ENCODE measurements at regions not wholly inside any gene's neighbourhood (a gene's known extent, or its start where the extent isn't known, plus 50 kb on each side); places are given as distances from the start of the nearest gene placed in this dataset.

DNA sequence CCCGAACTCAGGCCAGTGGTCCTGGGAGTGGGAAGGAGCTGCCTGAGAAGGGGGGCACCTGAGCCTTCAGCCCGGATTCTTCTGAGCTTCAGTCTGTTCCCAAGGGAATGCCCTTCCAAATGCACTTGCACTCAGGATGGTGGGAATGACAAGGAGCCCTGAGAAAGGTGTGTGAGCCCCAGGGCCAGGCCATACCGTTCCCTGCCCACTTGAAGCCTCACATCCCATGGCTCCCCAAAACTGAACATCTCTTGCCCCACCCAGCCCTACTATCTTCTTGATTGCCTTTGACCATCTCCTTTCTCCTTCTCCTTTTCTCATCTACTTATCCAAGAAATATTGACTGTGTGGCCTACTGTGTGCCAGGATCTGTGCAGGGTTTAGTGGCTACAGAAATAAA, 84.4 kb upstream of the HSPA9 start:
- TF ChIP-seq, protein P1, sequence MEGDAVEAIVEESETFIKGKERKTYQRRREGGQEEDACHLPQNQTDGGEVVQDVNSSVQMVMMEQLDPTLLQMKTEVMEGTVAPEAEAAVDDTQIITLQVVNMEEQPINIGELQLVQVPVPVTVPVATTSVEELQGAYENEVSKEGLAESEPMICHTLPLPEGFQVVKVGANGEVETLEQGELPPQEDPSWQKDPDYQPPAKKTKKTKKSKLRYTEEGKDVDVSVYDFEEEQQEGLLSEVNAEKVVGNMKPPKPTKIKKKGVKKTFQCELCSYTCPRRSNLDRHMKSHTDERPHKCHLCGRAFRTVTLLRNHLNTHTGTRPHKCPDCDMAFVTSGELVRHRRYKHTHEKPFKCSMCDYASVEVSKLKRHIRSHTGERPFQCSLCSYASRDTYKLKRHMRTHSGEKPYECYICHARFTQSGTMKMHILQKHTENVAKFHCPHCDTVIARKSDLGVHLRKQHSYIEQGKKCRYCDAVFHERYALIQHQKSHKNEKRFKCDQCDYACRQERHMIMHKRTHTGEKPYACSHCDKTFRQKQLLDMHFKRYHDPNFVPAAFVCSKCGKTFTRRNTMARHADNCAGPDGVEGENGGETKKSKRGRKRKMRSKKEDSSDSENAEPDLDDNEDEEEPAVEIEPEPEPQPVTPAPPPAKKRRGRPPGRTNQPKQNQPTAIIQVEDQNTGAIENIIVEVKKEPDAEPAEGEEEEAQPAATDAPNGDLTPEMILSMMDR (IDR thresholded peaks at IDR 0.05; ENCODE audit: low read depth, low read length) = no peak
- no peak overlapping the region for H3K4me3 ChIP-seq (ENCODE audit: low read depth, low read length)

DNA sequence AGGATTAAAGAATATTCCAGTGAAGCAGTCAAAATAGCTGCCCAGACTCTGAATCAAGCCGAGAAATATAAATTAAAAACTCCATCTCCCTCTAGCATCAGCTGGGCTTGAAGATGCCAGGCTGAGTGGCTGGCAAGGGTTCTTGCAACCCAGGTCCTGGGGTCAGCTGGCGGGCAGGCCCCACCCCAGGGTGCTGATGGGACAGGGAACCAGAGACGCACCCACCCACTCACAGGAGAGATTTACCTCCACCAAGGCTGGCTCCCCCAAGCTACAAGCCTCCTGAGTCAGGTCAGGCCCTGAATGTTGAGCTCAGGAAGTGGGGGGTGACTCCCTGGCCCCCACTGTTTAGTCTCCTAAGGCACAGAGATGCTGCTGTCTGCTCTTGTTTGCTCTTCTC, 83.9 kb upstream of the HSPA9 start:
- TF ChIP-seq, protein P1 (IDR thresholded peaks at IDR 0.05; ENCODE audit: low read depth, low read length) = no peak
- H3K4me3 ChIP-seq (ENCODE audit: low read depth, low read length) = no peak overlapping the region

DNA sequence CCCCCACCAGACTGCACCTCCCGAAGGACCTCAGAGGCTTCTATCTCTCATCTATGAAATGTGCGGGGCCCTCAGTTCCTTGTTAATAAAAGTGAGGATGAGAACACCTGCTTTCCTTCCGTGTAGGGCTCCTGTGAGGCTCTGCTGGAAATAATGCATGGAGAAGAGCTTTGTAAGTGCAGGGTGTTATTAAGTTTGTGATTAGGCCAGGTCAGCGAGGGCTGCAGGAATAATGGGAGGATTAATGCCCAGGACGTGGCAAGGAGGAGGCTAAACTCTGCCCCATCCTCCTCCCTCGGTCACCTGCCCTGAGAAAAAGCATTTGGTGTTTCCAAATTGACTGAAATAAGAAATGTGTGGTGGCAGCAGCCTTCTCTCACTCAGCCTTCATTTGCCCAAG, 83.5 kb upstream of the HSPA9 start:
- H3K4me3 ChIP-seq (ENCODE audit: low read depth, low read length) = no peak overlapping the region
- TF ChIP-seq, protein P1 (IDR thresholded peaks at IDR 0.05; ENCODE audit: low read depth, low read length) = no peak

DNA sequence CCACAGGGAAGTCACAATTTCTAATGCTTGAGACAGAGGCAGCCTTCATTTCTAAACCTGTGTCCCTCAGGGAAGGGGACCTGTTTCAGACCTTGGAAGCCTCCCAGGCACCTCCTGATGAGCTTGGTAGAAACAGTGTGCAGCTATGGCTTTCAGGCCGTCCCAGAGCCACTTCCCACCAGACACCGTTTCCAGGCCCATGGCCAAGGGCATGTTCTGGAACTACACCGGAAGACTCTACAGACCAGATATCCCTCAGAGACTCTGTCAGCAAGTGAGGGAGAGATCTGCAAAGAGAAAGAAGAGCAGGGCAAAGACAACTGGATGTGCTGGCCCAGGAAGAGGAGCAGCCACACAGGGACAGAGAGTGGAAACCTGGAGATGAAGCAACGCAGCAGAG, 82.2 kb upstream of the HSPA9 start:
- no peak overlapping the region for H3K4me3 ChIP-seq (ENCODE audit: low read depth, low read length)

DNA sequence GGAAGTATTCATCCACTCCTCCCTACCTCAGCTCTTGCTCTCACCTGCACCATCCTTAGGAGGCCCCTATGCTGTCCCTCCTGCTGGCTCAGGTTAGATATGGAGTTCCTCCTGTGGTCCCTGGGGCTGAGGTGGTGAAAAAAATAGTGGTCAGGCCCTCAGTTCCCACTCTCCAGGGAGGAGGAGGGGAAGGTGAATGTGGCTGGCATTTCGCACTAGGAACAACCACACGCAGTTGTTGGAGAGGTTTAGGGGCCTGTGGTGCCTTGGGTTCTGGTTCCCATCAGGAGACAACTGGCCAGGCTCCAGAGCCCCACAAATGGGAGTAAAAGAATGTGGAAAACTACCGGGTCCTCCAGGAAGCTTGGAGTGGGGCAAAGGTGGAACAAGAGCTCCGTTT, 81.7 kb upstream of the HSPA9 start:
- no peak overlapping the region for H3K4me3 ChIP-seq (ENCODE audit: low read depth, low read length)
- TF ChIP-seq, protein P1 (IDR thresholded peaks at IDR 0.05; ENCODE audit: low read depth, low read length) = no peak

More for the DNA sequence above, 82.2 kb upstream of the HSPA9 start:
- TF ChIP-seq, protein P1 (IDR thresholded peaks at IDR 0.05; ENCODE audit: low read depth, low read length) = no peak

DNA sequence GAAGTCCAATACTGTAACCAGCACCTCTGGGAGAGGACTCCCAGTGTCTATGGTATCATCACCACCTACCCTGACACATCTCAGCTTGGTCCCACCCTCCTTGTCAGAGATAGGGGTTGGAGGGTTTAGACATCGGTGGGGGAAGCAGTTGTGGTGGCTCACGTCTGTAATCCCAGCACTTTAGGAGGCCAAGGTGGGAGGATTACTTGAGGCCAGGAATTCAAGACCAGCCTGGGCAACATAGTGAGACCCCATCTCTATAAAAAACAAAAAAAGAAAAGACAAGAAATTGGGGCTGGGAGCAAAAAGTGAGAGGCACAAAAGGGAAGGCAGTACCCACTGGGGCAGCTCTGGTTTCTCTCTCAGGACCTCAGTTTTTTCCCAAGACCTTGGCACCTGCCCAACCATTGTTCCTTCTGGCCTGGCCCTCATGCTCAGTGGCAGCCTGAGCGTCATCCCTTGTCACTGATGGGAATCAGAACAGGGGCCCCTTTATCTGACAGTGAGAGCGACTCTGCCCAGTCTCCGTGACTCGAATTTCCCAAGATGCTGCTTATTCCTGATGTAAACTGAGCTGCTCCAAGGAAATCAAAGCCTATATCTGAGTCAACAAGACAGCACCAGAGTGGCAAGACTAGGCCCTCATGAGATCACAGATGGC, 80.5 kb upstream of the HSPA9 start:
- no peak overlapping the region for H3K4me3 ChIP-seq (ENCODE audit: low read depth, low read length)
- TF ChIP-seq, protein P1 (IDR thresholded peaks at IDR 0.05; ENCODE audit: low read depth, low read length) = no peak

DNA sequence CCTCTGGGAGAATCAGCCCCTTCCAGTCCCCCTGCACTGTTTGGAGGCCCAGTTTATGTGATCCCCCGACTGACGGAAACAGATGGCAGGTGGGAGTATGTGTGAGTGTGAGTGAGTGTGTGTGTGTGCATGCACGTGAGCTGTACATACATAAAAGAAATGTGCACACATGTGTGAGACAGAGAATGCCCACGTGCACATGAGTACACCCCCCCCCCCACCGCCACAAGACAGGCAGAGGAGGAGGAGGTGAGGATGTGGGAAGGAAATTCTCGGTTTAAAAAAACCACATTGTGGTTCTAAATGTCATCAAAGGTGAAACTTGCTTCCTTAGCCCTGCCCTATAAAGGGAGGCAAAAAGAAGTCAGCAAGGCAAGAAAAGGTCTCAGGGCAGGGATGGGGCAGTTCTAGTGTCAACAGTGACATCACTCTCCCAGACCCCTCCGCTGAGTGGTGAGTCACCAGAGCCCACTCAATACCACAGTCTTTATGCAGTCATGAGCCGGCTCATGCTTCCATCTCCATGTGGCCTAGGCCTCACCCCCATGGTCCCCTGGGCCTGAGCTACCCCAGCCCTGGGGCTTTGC, 79.2 kb upstream of the HSPA9 start:
- no peak overlapping the region for H3K4me3 ChIP-seq (ENCODE audit: low read depth, low read length)
- TF ChIP-seq, protein P1 (IDR thresholded peaks at IDR 0.05; ENCODE audit: low read depth, low read length) = no peak

Data from WI38 (cell line).